Osteocyte (in vitro differentiated cells): ENCODE measurements at regions not wholly inside any gene's neighbourhood (a gene's known extent, or its start where the extent isn't known, plus 50 kb on each side); places are given as distances from the start of the nearest gene placed in this dataset.

ENCODE experiments used
- DNase-seq: peaks from one replicate; pipeline ENCODE4 v3.0.0; 2021; ENCODE audit warnings: mixed read lengths; ENCODE audit not compliant: unreplicated experiment; ENCODE audit errors: extremely low spot score
- H3K27ac Mint-ChIP-seq: one replicate; pipeline ENCODE4 v1.8.0; 2021; ENCODE audit warnings: mild to moderate bottlenecking, mixed read lengths; ENCODE audit not compliant: unreplicated experiment
- H3K27me3 Mint-ChIP-seq: one replicate; pipeline ENCODE4 v1.8.0; 2021; ENCODE audit warnings: mixed read lengths; ENCODE audit not compliant: unreplicated experiment
- H3K36me3 Mint-ChIP-seq: one replicate; pipeline ENCODE4 v1.8.0; 2021; ENCODE audit warnings: mixed read lengths; ENCODE audit not compliant: unreplicated experiment
- H3K4me1 Mint-ChIP-seq: one replicate; pipeline ENCODE4 v1.8.0; 2021; ENCODE audit warnings: mixed read lengths; ENCODE audit not compliant: unreplicated experiment
- H3K4me3 Mint-ChIP-seq: one replicate; pipeline ENCODE4 v1.8.0; 2021; ENCODE audit warnings: mild to moderate bottlenecking, moderate library complexity, mixed read lengths; ENCODE audit not compliant: unreplicated experiment
- H3K9me3 Mint-ChIP-seq: one replicate; pipeline ENCODE4 v1.8.0; 2021; ENCODE audit warnings: mixed read lengths; ENCODE audit not compliant: unreplicated experiment
- CTCF ChIP-seq: fragments of 200-600 bp; sonication (generic); IDR thresholded peaks from 2 replicates; pipeline ENCODE4 v1.5.0; 2021; ENCODE audit warnings: antibody characterized with exemption, mild to moderate bottlenecking, moderate library complexity

- Mint-ChIP-seq H3K27ac (no peak overlapping the region), H3K4me3 (no peak overlapping the region), H3K36me3 (no peaks in the 10 kb centered on the region), H3K27me3 (no peaks in the 10 kb centered on the region), H3K9me3 (no peaks in the 10 kb centered on the region), H3K4me1 (peaks cover 8% of the 10 kb centered on the region)
- no peak for TF ChIP-seq CTCF
- DNase-seq, result no peak
These were observed 480.4 kb upstream of the TRIB2 start for GRCh38 chr2:12236136-12236844.

- no peak for TF ChIP-seq CTCF
- peaks cover 8% of the 10 kb centered on the region for H3K4me1 Mint-ChIP-seq
- H3K27ac Mint-ChIP-seq, result no peak overlapping the region
- no peaks in the 10 kb centered on the region for H3K36me3 Mint-ChIP-seq
- H3K27me3 Mint-ChIP-seq, result no peaks in the 10 kb centered on the region
- peaks cover 8% of the 10 kb centered on the region for H3K9me3 Mint-ChIP-seq
- no peak for DNase-seq
- no peak overlapping the region for H3K4me3 Mint-ChIP-seq
These were observed 476.5 kb upstream of the TRIB2 start for GRCh38 chr2:12240206-12240605.

- no peak for DNase-seq
- Mint-ChIP-seq H3K4me1 (no peaks in the 10 kb centered on the region), H3K9me3 (peaks cover 8% of the 10 kb centered on the region), H3K4me3 (no peak overlapping the region), H3K27me3 (no peaks in the 10 kb centered on the region), H3K36me3 (no peaks in the 10 kb centered on the region), H3K27ac (no peak overlapping the region)
- TF ChIP-seq CTCF, result no peak
These were observed 473.4 kb upstream of the TRIB2 start for GRCh38 chr2:12243381-12243780.

GRCh38 chr2:12244070-12244469 is 472.7 kb upstream of the TRIB2 start:
- no peaks in the 10 kb centered on the region for H3K27me3 Mint-ChIP-seq
- no peaks in the 10 kb centered on the region for H3K4me1 Mint-ChIP-seq
- H3K36me3 Mint-ChIP-seq, result no peaks in the 10 kb centered on the region
- no peak for DNase-seq
- no peak overlapping the region for H3K27ac Mint-ChIP-seq
- H3K9me3 Mint-ChIP-seq, result peaks cover 8% of the 10 kb centered on the region
- no peak for TF ChIP-seq CTCF
- no peak overlapping the region for H3K4me3 Mint-ChIP-seq

GRCh38 chr2:12251121-12251520 is 465.6 kb upstream of the TRIB2 start:
- H3K27me3 Mint-ChIP-seq, result no peaks in the 10 kb centered on the region
- H3K4me3 Mint-ChIP-seq, result no peak overlapping the region
- no peaks in the 10 kb centered on the region for H3K36me3 Mint-ChIP-seq
- no peak for TF ChIP-seq CTCF
- H3K4me1 Mint-ChIP-seq, result peaks cover 20% of the 10 kb centered on the region
- H3K9me3 Mint-ChIP-seq, result peaks cover 4% of the 10 kb centered on the region
- no peak overlapping the region for H3K27ac Mint-ChIP-seq
- DNase-seq, result no peak
